GM10847 (cell line): ENCODE measurements at regions not wholly inside any gene's neighbourhood (a gene's known extent, or its start where the extent isn't known, plus 50 kb on each side); places are given as distances from the start of the nearest gene placed in this dataset.

ENCODE experiments used
- POLR2A ChIP-seq: IDR thresholded peaks from 2 replicates; pipeline ENCODE4 v1.6.1; 2011; ENCODE audit not compliant: insufficient read length; ENCODE audit errors: extremely low read depth

- no peak for TF ChIP-seq POLR2A
Observed at GRCh38 chr20:53750827-53751619, 157.4 kb upstream of the ZNF217 start.

- TF ChIP-seq POLR2A: no peak
Observed at GRCh38 chr20:53749499-53749898, 155.9 kb upstream of the ZNF217 start.

- no peak for TF ChIP-seq POLR2A
Observed at GRCh38 chr20:53748821-53749421, 155.3 kb upstream of the ZNF217 start.

- TF ChIP-seq POLR2A: no peak
Observed at GRCh38 chr20:53748176-53748575, 154.5 kb upstream of the ZNF217 start.

- no peak for TF ChIP-seq POLR2A
Observed at GRCh38 chr20:53743607-53744260, 150.1 kb upstream of the ZNF217 start.

GRCh38 chr20:53742685-53743081 lies 149.0 kb upstream of the ZNF217 start:
- no peak for TF ChIP-seq POLR2A

- no peak for TF ChIP-seq POLR2A
Observed at GRCh38 chr20:53741726-53742028, 148.0 kb upstream of the ZNF217 start.

GRCh38 chr20:53739799-53740785 lies 146.5 kb upstream of the ZNF217 start:
- TF ChIP-seq POLR2A: no peak

GRCh38 chr20:53738945-53739798 lies 145.5 kb upstream of the ZNF217 start:
- TF ChIP-seq POLR2A: no peak

GRCh38 chr20:53738039-53738944 lies 144.7 kb upstream of the ZNF217 start:
- TF ChIP-seq POLR2A: no peak

- TF ChIP-seq POLR2A: no peak
Observed at GRCh38 chr20:53737396-53738038, 143.9 kb upstream of the ZNF217 start.

- no peak for TF ChIP-seq POLR2A
Observed at GRCh38 chr20:53736757-53737395, 143.2 kb upstream of the ZNF217 start.
